HG03064 (cell line): ENCODE measurements at regions not wholly inside any gene's neighbourhood (a gene's known extent, or its start where the extent isn't known, plus 50 kb on each side); places are given as distances from the start of the nearest gene placed in this dataset.
"Not testable (repeated sequence)": the region's sequence is repeated elsewhere in the genome, so short reads cannot be mapped to it uniquely, and the experiment has no call there.

Experiments
- ATAC-seq: cut with Tn5 transposase; IDR thresholded peaks from one replicate; pipeline ENCODE4 v1.9.1; 2021; ENCODE audit warnings: low read depth; ENCODE audit not compliant: unreplicated experiment

GRCh38 chr4:177791188-177791587 is 349.0 kb upstream of the AGA start:
- no peak for ATAC-seq

GRCh38 chr4:177796841-177797240 is 354.6 kb upstream of the AGA start:
- ATAC-seq, result no peak

GRCh38 chr4:177798161-177798560 is 355.9 kb upstream of the AGA start:
- ATAC-seq, result no peak

- ATAC-seq, result no peak
Observed at GRCh38 chr4:177802162-177802561, 359.9 kb upstream of the AGA start.

GRCh38 chr4:177802661-177803060 is 360.4 kb upstream of the AGA start:
- no peak for ATAC-seq

- ATAC-seq, result no peak
Observed at GRCh38 chr4:177803151-177803550, 360.9 kb upstream of the AGA start.

GRCh38 chr4:177809791-177810190 is 367.6 kb upstream of the AGA start:
- ATAC-seq, result no peak

GRCh38 chr4:177810220-177810619 is 368.0 kb upstream of the AGA start:
- ATAC-seq, result no peak

GRCh38 chr4:177818392-177818791 is 376.2 kb upstream of the AGA start:
- ATAC-seq, result not testable (repeated sequence)

- ATAC-seq, result no peak
Observed at GRCh38 chr4:177826973-177827372, 384.7 kb upstream of the AGA start.

GRCh38 chr4:177841258-177841657 is 399.0 kb upstream of the AGA start:
- ATAC-seq, result no peak

- ATAC-seq, result no peak
Observed at GRCh38 chr4:177853229-177853628, 411.0 kb upstream of the AGA start.

GRCh38 chr4:177855507-177856197 is 413.4 kb upstream of the AGA start:
- no peak for ATAC-seq

- ATAC-seq, result no peak
Observed at GRCh38 chr4:177860171-177860570, 417.9 kb upstream of the AGA start.

- ATAC-seq, result no peak
Observed at GRCh38 chr4:177861551-177862094, 419.4 kb upstream of the AGA start.

GRCh38 chr4:177862541-177863176 is 420.4 kb upstream of the AGA start:
- ATAC-seq, result no peak

- no peak for ATAC-seq
Observed at GRCh38 chr4:177879851-177880250, 437.6 kb upstream of the AGA start.

- no peak for ATAC-seq
Observed at GRCh38 chr4:177895136-177895535, 452.9 kb upstream of the AGA start.

GRCh38 chr4:177901786-177902185 is 459.5 kb upstream of the AGA start:
- ATAC-seq, result no peak

GRCh38 chr4:177902386-177902785 is 460.1 kb upstream of the AGA start:
- ATAC-seq, result no peak

- ATAC-seq, result no peak
Observed at GRCh38 chr4:177907736-177908424, 465.6 kb upstream of the AGA start.

- ATAC-seq, result no peak
Observed at GRCh38 chr4:177921715-177922114, 479.5 kb upstream of the AGA start.
